Vagina (tissue), 2 donors: ENCODE measurements at regions not wholly inside any gene's neighbourhood (a gene's known extent, or its start where the extent isn't known, plus 50 kb on each side); places are given as distances from the start of the nearest gene placed in this dataset.

Experiments
- DNase-seq, 2 donors: peaks; one replicate each; pipeline ENCODE4 v3.0.0-alpha.2; 2017; ENCODE audit errors: extremely low spot score in 2 of 2
- H3K27ac ChIP-seq: fragments of 200-600 bp; sonication (generic); one replicate; pipeline ENCODE4 v1.5.1; 2019
- H3K27me3 ChIP-seq: fragments of 200-600 bp; sonication (generic); one replicate; pipeline ENCODE4 v1.5.1; 2019
- H3K36me3 ChIP-seq, 2 donors: fragments of 200-600 bp; sonication (generic); one replicate each; pipeline ENCODE4 v1.5.1; 2017 to 2019
- H3K4me1 ChIP-seq: fragments of 200-600 bp; sonication (generic); one replicate; pipeline ENCODE4 v1.5.1; 2019
- H3K4me3 ChIP-seq, 2 donors: fragments of 200-600 bp; sonication (generic); 1 replicate in 1 of 2; 2 replicates in 1 of 2; pipeline ENCODE4 v1.5.1; 2016 to 2019
- H3K9me3 ChIP-seq: fragments of 200-600 bp; sonication (generic); one replicate; pipeline ENCODE4 v1.5.1; 2019
- POLR2A ChIP-seq, 2 donors: fragments of 450-650 bp; IDR thresholded peaks; one replicate each; pipeline ENCODE4 v1.6.1; 2017; ENCODE audit warnings: antibody characterized with exemption in 2 of 2, mild to moderate bottlenecking in 2 of 2, moderate library complexity in 2 of 2
- POLR2AphosphoS5 ChIP-seq, 2 donors: sonication (generic); formaldehyde crosslinking; IDR thresholded peaks; one replicate each; pipeline ENCODE4 v1.9.0; 2017; ENCODE audit warnings: antibody characterized with exemption in 2 of 2, mild to moderate bottlenecking in 2 of 2, low read depth in 1 of 2; ENCODE audit not compliant: insufficient read depth in 1 of 2
- intact Hi-C: fragments of 100-400 bp; cut with DNase I; formaldehyde crosslinking; loops from one replicate; pipeline ENCODE4 v1.15.1; 2023
- TF ChIP-seq, protein P1 (sequence below), 3 experiments: fragments of 450-650 bp in 2 of 3; fragments of 200-600 bp in 1 of 3; sonication (generic) in 1 of 3; IDR thresholded peaks; one replicate each; pipeline ENCODE4 v1.5.1; 2017 to 2019; ENCODE audit warnings: antibody characterized with exemption in 3 of 3, mild to moderate bottlenecking in 2 of 3, moderate library complexity in 2 of 3

DNA sequence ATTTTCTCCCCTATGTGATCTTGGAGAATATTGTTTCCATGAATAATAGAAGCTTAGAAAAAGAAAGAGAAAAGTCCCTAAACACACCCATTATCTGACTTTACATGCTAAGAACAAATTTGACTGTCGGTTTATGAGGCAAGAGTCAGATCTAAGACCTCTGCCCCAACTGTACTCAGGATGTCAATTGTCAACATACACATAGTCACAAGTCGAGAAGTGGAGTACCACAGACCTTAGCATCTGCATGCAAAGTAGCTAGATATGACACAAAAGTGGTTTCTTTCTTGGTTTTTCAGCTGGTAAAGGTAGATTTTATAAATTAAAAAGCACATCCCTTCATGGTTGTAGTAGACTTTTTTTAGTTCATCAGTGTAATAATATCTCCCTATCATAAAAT, 97.2 kb upstream of the DPYD start:
- H3K27ac ChIP-seq: no peak overlapping the region
- no peak for DNase-seq
- H3K36me3 ChIP-seq: no peaks in the 10 kb centered on the region
- no peak overlapping the region for H3K4me3 ChIP-seq
- TF ChIP-seq POLR2A (IDR thresholded peaks at IDR 0.05) (no peak), POLR2AphosphoS5 (IDR thresholded peaks at IDR 0.05; ENCODE audit: insufficient read depth in 1 of 2, low read depth in 1 of 2) (no peak)
- TF ChIP-seq, protein P1, sequence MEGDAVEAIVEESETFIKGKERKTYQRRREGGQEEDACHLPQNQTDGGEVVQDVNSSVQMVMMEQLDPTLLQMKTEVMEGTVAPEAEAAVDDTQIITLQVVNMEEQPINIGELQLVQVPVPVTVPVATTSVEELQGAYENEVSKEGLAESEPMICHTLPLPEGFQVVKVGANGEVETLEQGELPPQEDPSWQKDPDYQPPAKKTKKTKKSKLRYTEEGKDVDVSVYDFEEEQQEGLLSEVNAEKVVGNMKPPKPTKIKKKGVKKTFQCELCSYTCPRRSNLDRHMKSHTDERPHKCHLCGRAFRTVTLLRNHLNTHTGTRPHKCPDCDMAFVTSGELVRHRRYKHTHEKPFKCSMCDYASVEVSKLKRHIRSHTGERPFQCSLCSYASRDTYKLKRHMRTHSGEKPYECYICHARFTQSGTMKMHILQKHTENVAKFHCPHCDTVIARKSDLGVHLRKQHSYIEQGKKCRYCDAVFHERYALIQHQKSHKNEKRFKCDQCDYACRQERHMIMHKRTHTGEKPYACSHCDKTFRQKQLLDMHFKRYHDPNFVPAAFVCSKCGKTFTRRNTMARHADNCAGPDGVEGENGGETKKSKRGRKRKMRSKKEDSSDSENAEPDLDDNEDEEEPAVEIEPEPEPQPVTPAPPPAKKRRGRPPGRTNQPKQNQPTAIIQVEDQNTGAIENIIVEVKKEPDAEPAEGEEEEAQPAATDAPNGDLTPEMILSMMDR (IDR thresholded peaks at IDR 0.05): no peak
- intact Hi-C loops: no loop called here
- no peaks in the 10 kb centered on the region for H3K9me3 ChIP-seq
- H3K27me3 ChIP-seq: no peaks in the 10 kb centered on the region
- H3K4me1 ChIP-seq: no peaks in the 10 kb centered on the region

- TF ChIP-seq POLR2AphosphoS5 (IDR thresholded peaks at IDR 0.05; ENCODE audit: insufficient read depth in 1 of 2, low read depth in 1 of 2) (no peak), POLR2A (IDR thresholded peaks at IDR 0.05) (no peak)
- TF ChIP-seq, protein P1 (IDR thresholded peaks at IDR 0.05): no peak
- Histone ChIP-seq H3K4me3 (no peak overlapping the region), H3K27ac (no peak overlapping the region), H3K27me3 (no peaks in the 10 kb centered on the region), H3K9me3 (no peaks in the 10 kb centered on the region), H3K4me1 (no peaks in the 10 kb centered on the region), H3K36me3 (no peaks in the 10 kb centered on the region)
- intact Hi-C loops: no loop called here
- DNase-seq: no peak
Measured at GRCh38 chr1:98017184-98017583, 96.3 kb upstream of the DPYD start.

DNA sequence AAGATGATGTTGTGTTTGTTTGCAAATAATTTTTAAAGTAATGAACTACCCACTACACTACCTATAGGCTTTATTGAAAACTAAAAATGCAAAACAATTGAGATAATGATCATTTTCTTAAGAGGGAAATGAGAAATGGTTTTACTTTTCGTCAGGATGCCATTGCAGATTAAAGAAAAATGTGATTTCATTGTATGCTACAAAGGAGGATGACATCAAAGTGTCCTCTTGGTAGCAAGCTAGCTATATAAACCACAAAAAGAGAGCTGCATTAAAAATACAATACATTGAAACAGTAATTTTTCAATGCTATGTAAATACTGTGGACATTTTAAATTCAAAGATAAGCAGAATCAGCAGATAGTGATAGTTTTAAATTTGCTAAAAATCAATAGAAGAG, 87.5 kb upstream of the DPYD start:
- H3K4me3 ChIP-seq: no peak overlapping the region
- H3K9me3 ChIP-seq: no peaks in the 10 kb centered on the region
- no peak overlapping the region for H3K27ac ChIP-seq
- H3K27me3 ChIP-seq: no peaks in the 10 kb centered on the region
- no peak for DNase-seq
- intact Hi-C loops: no loop called here
- no peaks in the 10 kb centered on the region for H3K4me1 ChIP-seq
- no peaks in the 10 kb centered on the region for H3K36me3 ChIP-seq
- TF ChIP-seq POLR2AphosphoS5 (IDR thresholded peaks at IDR 0.05; ENCODE audit: insufficient read depth in 1 of 2, low read depth in 1 of 2) (no peak), POLR2A (IDR thresholded peaks at IDR 0.05) (no peak)
- TF ChIP-seq, protein P1 (IDR thresholded peaks at IDR 0.05): no peak

GRCh38 chr1:98005326-98006010, 84.6 kb upstream of the DPYD start:
- Histone ChIP-seq H3K4me3 (no peak overlapping the region), H3K27ac (no peak overlapping the region), H3K9me3 (no peaks in the 10 kb centered on the region), H3K27me3 (no peaks in the 10 kb centered on the region), H3K4me1 (no peaks in the 10 kb centered on the region), H3K36me3 (no peaks in the 10 kb centered on the region)
- TF ChIP-seq POLR2AphosphoS5 (IDR thresholded peaks at IDR 0.05; ENCODE audit: insufficient read depth in 1 of 2, low read depth in 1 of 2): no peak
- TF ChIP-seq POLR2A (IDR thresholded peaks at IDR 0.05): no peak
- TF ChIP-seq, protein P1 (IDR thresholded peaks at IDR 0.05): no peak
- intact Hi-C loops: no loop called here
- DNase-seq: no peak

- intact Hi-C loops: no loop called here
- H3K9me3 ChIP-seq: no peaks in the 10 kb centered on the region
- no peaks in the 10 kb centered on the region for H3K36me3 ChIP-seq
- H3K27ac ChIP-seq: no peak overlapping the region
- no peaks in the 10 kb centered on the region for H3K27me3 ChIP-seq
- DNase-seq: no peak
- no peak overlapping the region for H3K4me3 ChIP-seq
- TF ChIP-seq, protein P1 (IDR thresholded peaks at IDR 0.05): no peak
- TF ChIP-seq POLR2A (IDR thresholded peaks at IDR 0.05): no peak
- TF ChIP-seq POLR2AphosphoS5 (IDR thresholded peaks at IDR 0.05; ENCODE audit: insufficient read depth in 1 of 2, low read depth in 1 of 2): no peak
- no peaks in the 10 kb centered on the region for H3K4me1 ChIP-seq
Measured at GRCh38 chr1:98003442-98003841, 82.6 kb upstream of the DPYD start.
